Activated naive CD4-positive, alpha-beta T cell treated with anti-CD3 and anti-CD28 coated beads, Interleukin-2, amount 50 U/mL, for 24 hours (primary cell): ENCODE measurements at regions not wholly inside any gene's neighbourhood (a gene's known extent, or its start where the extent isn't known, plus 50 kb on each side); places are given as distances from the start of the nearest gene placed in this dataset.
"Not testable (repeated sequence)": the region's sequence is repeated elsewhere in the genome, so short reads cannot be mapped to it uniquely, and the experiment has no call there.

ENCODE experiments used
- H3K27ac Mint-ChIP-seq: one replicate; pipeline ENCODE4 v1.8.0; 2021; ENCODE audit warnings: mild to moderate bottlenecking, mixed read lengths
- H3K27me3 Mint-ChIP-seq: one replicate; pipeline ENCODE4 v1.8.0; 2021; ENCODE audit warnings: mixed read lengths
- H3K36me3 Mint-ChIP-seq: one replicate; pipeline ENCODE4 v1.8.0; 2021; ENCODE audit warnings: mixed read lengths
- H3K4me1 Mint-ChIP-seq: one replicate; pipeline ENCODE4 v1.8.0; 2021; ENCODE audit warnings: mixed read lengths
- H3K4me3 Mint-ChIP-seq: one replicate; pipeline ENCODE4 v1.8.0; 2021; ENCODE audit warnings: mild to moderate bottlenecking, mixed read lengths
- H3K9me3 Mint-ChIP-seq: one replicate; pipeline ENCODE4 v1.8.0; 2021; ENCODE audit warnings: mixed read lengths

GRCh38 chr15:84143753-84144314 lies 91.7 kb upstream of the GOLGA6L4 start:
- H3K36me3 Mint-ChIP-seq: no peaks in the 10 kb centered on the region

DNA sequence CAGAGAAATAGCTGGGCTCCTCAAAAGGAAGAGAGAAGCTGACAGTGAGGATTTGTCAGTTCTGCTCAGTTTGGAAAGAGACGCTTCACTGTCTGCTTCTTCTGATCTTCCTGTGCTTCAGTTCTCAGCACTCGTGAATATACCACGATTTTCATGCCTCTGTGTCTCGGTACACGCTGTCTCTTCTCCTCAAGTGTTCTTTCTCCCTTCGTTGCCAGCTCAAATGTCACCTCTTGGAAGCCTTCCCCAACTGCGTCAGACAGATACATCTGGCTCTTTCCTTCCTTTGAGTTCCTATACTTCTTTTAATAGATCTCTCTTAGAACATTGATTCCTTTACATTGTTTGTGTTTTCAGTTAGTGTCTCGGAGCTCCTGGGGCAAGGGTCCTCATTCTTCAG lies 90.6 kb upstream of the GOLGA6L4 start:
- not testable (repeated sequence) for H3K4me3 Mint-ChIP-seq, H3K27ac Mint-ChIP-seq, H3K9me3 Mint-ChIP-seq, H3K27me3 Mint-ChIP-seq, H3K4me1 Mint-ChIP-seq, H3K36me3 Mint-ChIP-seq

More at GRCh38 chr15:84143753-84144314, 91.7 kb upstream of the GOLGA6L4 start:
- Mint-ChIP-seq H3K4me3 (no peak overlapping the region), H3K4me1 (peaks cover 3% of the 10 kb centered on the region), H3K27me3 (no peaks in the 10 kb centered on the region), H3K9me3 (no peaks in the 10 kb centered on the region), H3K27ac (no peak overlapping the region)

- H3K27me3 Mint-ChIP-seq, H3K4me3 Mint-ChIP-seq, H3K9me3 Mint-ChIP-seq: not testable (repeated sequence)
Measured at GRCh38 chr15:84146299-84146698, 89.3 kb upstream of the GOLGA6L4 start.

DNA sequence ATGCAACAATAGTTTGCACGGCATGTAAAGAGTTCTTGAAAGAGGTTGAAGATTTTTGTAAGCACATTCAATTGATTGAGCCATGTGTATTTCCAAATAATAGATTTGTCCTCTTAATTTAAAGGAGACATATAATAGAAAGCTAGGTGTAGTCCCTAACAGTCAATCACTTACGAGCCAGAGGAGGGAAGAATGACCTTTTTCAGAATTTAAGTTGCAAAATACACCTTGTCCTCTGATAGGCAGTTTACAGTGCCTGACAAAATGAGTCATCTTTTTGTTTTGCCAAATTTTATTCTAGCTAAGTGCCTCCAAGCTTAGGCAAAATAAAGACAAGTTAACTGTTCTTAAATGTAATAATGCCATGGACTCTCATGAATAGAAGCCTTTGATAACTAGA lies 88.3 kb upstream of the GOLGA6L4 start:
- not testable (repeated sequence) for H3K36me3 Mint-ChIP-seq, H3K9me3 Mint-ChIP-seq, H3K27ac Mint-ChIP-seq, H3K27me3 Mint-ChIP-seq, H3K4me1 Mint-ChIP-seq, H3K4me3 Mint-ChIP-seq

More at GRCh38 chr15:84146299-84146698, 89.3 kb upstream of the GOLGA6L4 start:
- H3K36me3 Mint-ChIP-seq, H3K27ac Mint-ChIP-seq, H3K4me1 Mint-ChIP-seq: not testable (repeated sequence)

GRCh38 chr15:84151205-84151931 lies 84.2 kb upstream of the GOLGA6L4 start:
- Mint-ChIP-seq H3K27me3 (no peaks in the 10 kb centered on the region), H3K4me3 (no peak overlapping the region), H3K27ac (no peak overlapping the region), H3K4me1 (no peaks in the 10 kb centered on the region), H3K36me3 (no peaks in the 10 kb centered on the region), H3K9me3 (no peaks in the 10 kb centered on the region)

DNA sequence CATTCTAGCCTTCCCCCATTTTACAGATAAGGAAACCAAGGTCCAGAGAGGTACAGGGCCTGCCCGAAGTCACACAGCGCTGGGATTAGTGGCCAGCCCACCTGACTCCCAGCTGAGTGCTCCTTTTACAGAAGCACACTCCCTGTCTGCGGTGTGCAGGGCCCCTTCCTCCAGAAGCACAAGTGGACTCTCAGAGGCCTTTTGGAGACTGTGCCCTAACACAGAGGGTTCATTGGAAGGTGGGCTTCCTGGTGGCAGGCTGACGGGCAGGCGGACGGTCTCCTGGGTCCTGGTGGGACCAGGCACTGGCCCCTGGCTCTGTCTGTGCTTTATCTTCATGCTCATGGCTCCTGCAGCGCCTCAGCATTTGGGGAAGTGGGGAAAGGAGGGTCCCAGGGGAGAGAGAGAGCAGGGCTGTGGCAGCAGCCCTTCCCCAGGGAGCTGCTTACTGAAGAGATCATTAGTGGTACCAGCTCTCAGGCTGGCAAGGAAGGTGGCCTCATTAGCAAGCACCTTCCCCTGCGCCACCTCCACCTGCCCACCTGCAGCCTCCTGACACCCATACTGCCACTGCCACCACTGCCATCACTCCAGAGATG lies 83.1 kb upstream of the GOLGA6L4 start:
- H3K4me1 Mint-ChIP-seq, H3K9me3 Mint-ChIP-seq, H3K4me3 Mint-ChIP-seq, H3K36me3 Mint-ChIP-seq, H3K27ac Mint-ChIP-seq, H3K27me3 Mint-ChIP-seq: not testable (repeated sequence)

DNA sequence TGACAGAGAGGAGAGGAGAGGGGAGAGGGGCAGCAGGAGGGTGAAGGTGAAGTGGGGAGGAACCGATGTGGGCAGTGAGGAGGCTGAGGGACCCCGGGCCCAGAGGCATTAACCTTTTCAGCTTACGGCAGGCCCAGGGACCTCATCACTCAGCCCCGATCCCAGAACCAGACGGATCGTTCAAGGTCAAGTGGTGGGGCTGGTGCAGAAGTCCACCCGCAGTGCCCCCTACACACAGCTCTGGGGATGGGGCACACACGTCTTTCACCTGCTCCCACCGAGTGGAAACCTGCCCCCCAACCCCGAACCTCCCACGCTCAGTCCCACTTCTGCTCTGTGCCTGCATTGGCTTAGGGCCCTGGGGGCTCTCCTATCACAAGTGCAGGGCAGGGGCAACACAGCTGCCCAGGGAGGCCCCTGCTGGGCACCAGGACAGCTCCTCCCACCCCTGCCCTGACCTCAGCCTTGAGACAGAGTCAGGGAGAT lies 81.9 kb upstream of the GOLGA6L4 start:
- H3K27me3 Mint-ChIP-seq, H3K9me3 Mint-ChIP-seq, H3K4me1 Mint-ChIP-seq, H3K4me3 Mint-ChIP-seq, H3K36me3 Mint-ChIP-seq, H3K27ac Mint-ChIP-seq: not testable (repeated sequence)

GRCh38 chr15:84154314-84154713 lies 81.3 kb upstream of the GOLGA6L4 start:
- H3K4me1 Mint-ChIP-seq, H3K9me3 Mint-ChIP-seq, H3K27ac Mint-ChIP-seq, H3K36me3 Mint-ChIP-seq, H3K27me3 Mint-ChIP-seq, H3K4me3 Mint-ChIP-seq: not testable (repeated sequence)

DNA sequence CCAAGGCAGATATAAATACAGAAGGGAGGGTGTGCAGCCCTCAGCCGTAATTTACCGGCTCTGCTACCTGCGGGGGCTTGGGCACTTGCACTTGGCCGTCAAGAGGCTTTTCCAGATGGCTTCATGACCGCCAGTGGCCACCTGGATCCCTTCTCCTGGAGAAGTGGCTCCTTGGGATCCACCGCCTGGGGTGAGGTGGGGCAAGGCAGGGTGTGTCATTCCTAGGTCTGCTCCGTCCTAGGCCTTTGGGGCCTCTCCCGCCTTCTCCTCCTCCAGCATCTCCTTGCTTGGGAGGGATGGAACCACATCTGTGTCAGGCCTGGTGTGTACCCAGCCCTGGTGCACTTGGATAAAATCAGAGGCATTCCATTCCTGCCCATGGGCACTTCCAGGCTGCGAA lies 80.8 kb upstream of the GOLGA6L4 start:
- H3K36me3 Mint-ChIP-seq, H3K27ac Mint-ChIP-seq, H3K4me3 Mint-ChIP-seq, H3K27me3 Mint-ChIP-seq, H3K9me3 Mint-ChIP-seq, H3K4me1 Mint-ChIP-seq: not testable (repeated sequence)

GRCh38 chr15:84155792-84156587 lies 79.6 kb upstream of the GOLGA6L4 start:
- not testable (repeated sequence) for H3K36me3 Mint-ChIP-seq, H3K4me1 Mint-ChIP-seq, H3K27ac Mint-ChIP-seq, H3K4me3 Mint-ChIP-seq, H3K9me3 Mint-ChIP-seq, H3K27me3 Mint-ChIP-seq

DNA sequence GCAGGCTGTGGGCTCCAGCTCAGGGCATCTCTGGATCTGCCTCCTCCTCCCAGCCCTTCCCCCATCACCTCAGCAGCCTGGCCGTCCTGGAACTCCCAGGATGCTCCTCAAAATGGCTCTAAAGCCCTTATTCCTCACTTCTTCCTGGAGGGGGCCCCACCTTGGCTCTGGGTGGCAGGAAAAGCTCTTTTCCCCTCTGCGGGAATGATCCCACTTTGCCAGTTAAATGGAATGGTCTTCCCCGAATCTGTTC lies 79.1 kb upstream of the GOLGA6L4 start:
- not testable (repeated sequence) for H3K4me1 Mint-ChIP-seq, H3K4me3 Mint-ChIP-seq, H3K36me3 Mint-ChIP-seq, H3K9me3 Mint-ChIP-seq, H3K27me3 Mint-ChIP-seq, H3K27ac Mint-ChIP-seq

DNA sequence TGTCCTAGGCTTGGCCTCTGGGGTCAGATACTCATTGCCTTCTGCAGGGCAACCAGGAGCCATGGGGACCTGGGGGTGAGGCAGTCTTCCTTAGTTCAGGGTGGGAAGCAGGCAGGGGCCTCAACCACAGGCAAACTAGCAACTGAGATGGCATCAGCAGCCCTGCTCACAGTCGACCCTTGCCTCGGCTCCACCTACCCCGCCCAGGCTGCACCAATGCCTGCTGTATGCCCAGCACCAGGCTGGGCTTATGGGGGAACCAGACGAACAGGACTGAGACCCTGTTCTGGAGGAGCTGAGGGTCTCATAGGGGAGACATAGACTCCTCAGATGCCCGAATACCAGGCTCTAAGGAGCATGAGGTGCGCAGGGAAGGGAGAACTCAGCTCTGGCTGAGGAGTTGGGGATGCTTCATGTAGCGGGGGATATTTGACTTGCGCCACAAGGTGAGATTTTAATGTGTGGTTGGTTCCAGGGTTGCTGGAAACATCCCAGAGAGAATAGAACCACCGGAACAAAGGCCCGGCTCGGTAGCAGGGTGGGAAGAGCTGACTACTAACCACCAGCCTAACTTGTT lies 78.4 kb upstream of the GOLGA6L4 start:
- not testable (repeated sequence) for H3K27me3 Mint-ChIP-seq, H3K4me3 Mint-ChIP-seq, H3K36me3 Mint-ChIP-seq

GRCh38 chr15:84157857-84158256 lies 77.7 kb upstream of the GOLGA6L4 start:
- H3K4me3 Mint-ChIP-seq, H3K27me3 Mint-ChIP-seq, H3K4me1 Mint-ChIP-seq, H3K27ac Mint-ChIP-seq, H3K36me3 Mint-ChIP-seq, H3K9me3 Mint-ChIP-seq: not testable (repeated sequence)

More for the DNA sequence above, 78.4 kb upstream of the GOLGA6L4 start:
- H3K27ac Mint-ChIP-seq, H3K4me1 Mint-ChIP-seq, H3K9me3 Mint-ChIP-seq: not testable (repeated sequence)

GRCh38 chr15:84159346-84160269 lies 76.0 kb upstream of the GOLGA6L4 start:
- not testable (repeated sequence) for H3K36me3 Mint-ChIP-seq, H3K4me1 Mint-ChIP-seq, H3K9me3 Mint-ChIP-seq, H3K4me3 Mint-ChIP-seq, H3K27me3 Mint-ChIP-seq, H3K27ac Mint-ChIP-seq
